A673 (cell line): ENCODE measurements at regions not wholly inside any gene's neighbourhood (a gene's known extent, or its start where the extent isn't known, plus 50 kb on each side); places are given as distances from the start of the nearest gene placed in this dataset.

ENCODE experiments used
- EZH2 ChIP-seq: fragments of 200-600 bp; sonication (generic); IDR thresholded peaks from 2 replicates; pipeline ENCODE4 v1.6.1; 2017; ENCODE audit warnings: borderline replicate concordance, low read depth, mild to moderate bottlenecking, mixed read lengths, antibody characterized with exemption, low read length; ENCODE audit not compliant: poor library complexity, severe bottlenecking
- TF ChIP-seq, protein P1 (sequence below): fragments of 300-800, 200-600 bp; sonication (generic); conservative IDR thresholded peaks from 2 replicates; pipeline ENCODE4 v1.5.1; 2017; ENCODE audit warnings: low read depth, mild to moderate bottlenecking, antibody characterized with exemption, low read length, moderate library complexity, mixed read lengths

DNA sequence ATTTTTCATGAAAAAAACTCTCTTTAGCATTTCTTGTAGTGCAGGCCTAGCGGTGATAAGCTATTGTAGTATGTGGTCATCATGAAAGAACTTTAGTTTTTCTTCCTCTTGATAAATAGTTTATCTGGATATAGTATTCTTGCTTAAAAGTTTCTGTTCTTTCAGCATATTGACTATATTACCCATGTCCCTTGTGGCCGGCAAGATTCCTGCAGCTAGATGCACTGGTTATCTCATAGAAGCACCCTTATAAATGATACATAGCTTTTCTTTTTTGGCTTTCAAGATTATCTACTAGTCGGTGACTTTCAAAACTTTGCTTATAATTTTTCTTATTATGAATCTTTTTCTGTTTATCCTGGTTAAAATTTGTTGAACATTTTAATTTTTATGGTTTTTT, 234.8 kb downstream of the ALG10 start:
- TF ChIP-seq, protein P1, sequence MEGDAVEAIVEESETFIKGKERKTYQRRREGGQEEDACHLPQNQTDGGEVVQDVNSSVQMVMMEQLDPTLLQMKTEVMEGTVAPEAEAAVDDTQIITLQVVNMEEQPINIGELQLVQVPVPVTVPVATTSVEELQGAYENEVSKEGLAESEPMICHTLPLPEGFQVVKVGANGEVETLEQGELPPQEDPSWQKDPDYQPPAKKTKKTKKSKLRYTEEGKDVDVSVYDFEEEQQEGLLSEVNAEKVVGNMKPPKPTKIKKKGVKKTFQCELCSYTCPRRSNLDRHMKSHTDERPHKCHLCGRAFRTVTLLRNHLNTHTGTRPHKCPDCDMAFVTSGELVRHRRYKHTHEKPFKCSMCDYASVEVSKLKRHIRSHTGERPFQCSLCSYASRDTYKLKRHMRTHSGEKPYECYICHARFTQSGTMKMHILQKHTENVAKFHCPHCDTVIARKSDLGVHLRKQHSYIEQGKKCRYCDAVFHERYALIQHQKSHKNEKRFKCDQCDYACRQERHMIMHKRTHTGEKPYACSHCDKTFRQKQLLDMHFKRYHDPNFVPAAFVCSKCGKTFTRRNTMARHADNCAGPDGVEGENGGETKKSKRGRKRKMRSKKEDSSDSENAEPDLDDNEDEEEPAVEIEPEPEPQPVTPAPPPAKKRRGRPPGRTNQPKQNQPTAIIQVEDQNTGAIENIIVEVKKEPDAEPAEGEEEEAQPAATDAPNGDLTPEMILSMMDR = no peak
- TF ChIP-seq EZH2 = no peak
